ENCODE measurements at regions not wholly inside any gene's neighbourhood (a gene's known extent, or its start where the extent isn't known, plus 50 kb on each side); places are given as distances from the start of the nearest gene placed in this dataset.

GRCh38 chr4:60033826-60034225 is 1166.3 kb upstream of the ADGRL3 start:
- ChIA-PET CTCF (no interaction called here), POLR2A (no interaction called here)
- no peaks in the 10 kb centered on the region for H3K36me3 Mint-ChIP-seq (ENCODE audit: low read depth)
- DNase-seq = no peak
- no peak overlapping the region for H3K27ac Mint-ChIP-seq
- H3K4me3 Mint-ChIP-seq = no peak overlapping the region
- no peak for ATAC-seq (ENCODE audit: low read depth)
- intact Hi-C loops (cut with micrococcal nuclease) = no loop called here
- H3K27me3 Mint-ChIP-seq = no peaks in the 10 kb centered on the region
- no peaks in the 10 kb centered on the region for H3K4me1 Mint-ChIP-seq
- H3K9me3 Mint-ChIP-seq = peaks cover 10% of the 10 kb centered on the region
- no peak for TF ChIP-seq CTCF (IDR thresholded peaks at IDR 0.05)

- Mint-ChIP-seq H3K27me3 (no peaks in the 10 kb centered on the region), H3K4me3 (no peak overlapping the region), H3K9me3 (peaks cover 10% of the 10 kb centered on the region), H3K36me3 (ENCODE audit: low read depth) (no peaks in the 10 kb centered on the region), H3K4me1 (no peaks in the 10 kb centered on the region), H3K27ac (no peak overlapping the region)
- intact Hi-C loops (cut with micrococcal nuclease) = no loop called here
- DNase-seq = no peak
- no peak for ATAC-seq (ENCODE audit: low read depth)
- no peak for TF ChIP-seq CTCF (IDR thresholded peaks at IDR 0.05)
- CTCF ChIA-PET = no interaction called here
- POLR2A ChIA-PET = no interaction called here
Measured at GRCh38 chr4:60034361-60034760, 1165.8 kb upstream of the ADGRL3 start.

GRCh38 chr4:60039908-60040307 is 1160.2 kb upstream of the ADGRL3 start:
- Mint-ChIP-seq H3K4me3 (no peak overlapping the region), H3K27me3 (no peaks in the 10 kb centered on the region), H3K36me3 (ENCODE audit: low read depth) (no peaks in the 10 kb centered on the region), H3K27ac (no peak overlapping the region), H3K4me1 (no peaks in the 10 kb centered on the region), H3K9me3 (peaks cover 15% of the 10 kb centered on the region)
- ATAC-seq (ENCODE audit: low read depth) (no peak), DNase-seq (no peak)
- intact Hi-C loops (cut with micrococcal nuclease) = no loop called here
- ChIA-PET CTCF (no interaction called here), POLR2A (no interaction called here)
- TF ChIP-seq CTCF (IDR thresholded peaks at IDR 0.05) = no peak

GRCh38 chr4:60042231-60042652 is 1157.9 kb upstream of the ADGRL3 start:
- no peak overlapping the region for H3K4me3 Mint-ChIP-seq
- H3K27me3 Mint-ChIP-seq = no peaks in the 10 kb centered on the region
- no peak for DNase-seq
- no peak for TF ChIP-seq CTCF (IDR thresholded peaks at IDR 0.05)
- ChIA-PET POLR2A (no interaction called here), CTCF (no interaction called here)
- ATAC-seq (ENCODE audit: low read depth) = no peak
- no peaks in the 10 kb centered on the region for H3K4me1 Mint-ChIP-seq
- peaks cover 11% of the 10 kb centered on the region for H3K9me3 Mint-ChIP-seq
- H3K27ac Mint-ChIP-seq = no peak overlapping the region
- intact Hi-C loops (cut with micrococcal nuclease) = no loop called here
- no peaks in the 10 kb centered on the region for H3K36me3 Mint-ChIP-seq (ENCODE audit: low read depth)

- H3K27ac Mint-ChIP-seq = no peak overlapping the region
- no peak for ATAC-seq (ENCODE audit: low read depth)
- DNase-seq = no peak
- intact Hi-C loops (cut with micrococcal nuclease) = no loop called here
- H3K9me3 Mint-ChIP-seq = peaks cover 11% of the 10 kb centered on the region
- H3K36me3 Mint-ChIP-seq (ENCODE audit: low read depth) = no peaks in the 10 kb centered on the region
- POLR2A ChIA-PET = no interaction called here
- no peaks in the 10 kb centered on the region for H3K27me3 Mint-ChIP-seq
- TF ChIP-seq CTCF (IDR thresholded peaks at IDR 0.05) = no peak
- H3K4me1 Mint-ChIP-seq = no peaks in the 10 kb centered on the region
- no peak overlapping the region for H3K4me3 Mint-ChIP-seq
- CTCF ChIA-PET = no interaction called here
Measured at GRCh38 chr4:60042941-60043340, 1157.2 kb upstream of the ADGRL3 start.
